NCI-H2107 (cell line): ENCODE measurements at regions not wholly inside any gene's neighbourhood (a gene's known extent, or its start where the extent isn't known, plus 50 kb on each side); places are given as distances from the start of the nearest gene placed in this dataset.

ENCODE experiments used
- DNase-seq: peaks from one replicate; lab custom pipeline; 2025; lab: John Stamatoyannopoulos, UW

- DNase-seq = no peak
Measured at GRCh38 chr10:10311966-10312365, 705.7 kb upstream of the CELF2 start.

- no peak for DNase-seq
Measured at GRCh38 chr10:10313149-10313835, 704.4 kb upstream of the CELF2 start.

GRCh38 chr10:10314626-10315025, 703.0 kb upstream of the CELF2 start:
- no peak for DNase-seq

GRCh38 chr10:10315989-10316388, 701.7 kb upstream of the CELF2 start:
- DNase-seq = no peak

GRCh38 chr10:10317151-10317550, 700.5 kb upstream of the CELF2 start:
- no peak for DNase-seq

GRCh38 chr10:10318856-10319255, 698.8 kb upstream of the CELF2 start:
- no peak for DNase-seq

- DNase-seq = no peak
Measured at GRCh38 chr10:10320956-10321355, 696.7 kb upstream of the CELF2 start.

- no peak for DNase-seq
Measured at GRCh38 chr10:10326116-10326515, 691.6 kb upstream of the CELF2 start.

- no peak for DNase-seq
Measured at GRCh38 chr10:10327934-10328333, 689.7 kb upstream of the CELF2 start.

- DNase-seq = no peak
Measured at GRCh38 chr10:10330418-10330817, 687.3 kb upstream of the CELF2 start.

GRCh38 chr10:10332786-10333185, 684.9 kb upstream of the CELF2 start:
- DNase-seq = no peak

GRCh38 chr10:10333622-10334021, 684.0 kb upstream of the CELF2 start:
- DNase-seq = no peak

GRCh38 chr10:10338339-10338738, 679.3 kb upstream of the CELF2 start:
- no peak for DNase-seq

GRCh38 chr10:10346390-10347150, 671.1 kb upstream of the CELF2 start:
- DNase-seq = no peak

- no peak for DNase-seq
Measured at GRCh38 chr10:10350050-10350449, 667.6 kb upstream of the CELF2 start.

GRCh38 chr10:10351451-10351850, 666.2 kb upstream of the CELF2 start:
- DNase-seq = no peak

GRCh38 chr10:10353326-10353868, 664.3 kb upstream of the CELF2 start:
- DNase-seq = no peak

GRCh38 chr10:10359263-10359662, 658.4 kb upstream of the CELF2 start:
- no peak for DNase-seq

GRCh38 chr10:10361301-10361885, 656.3 kb upstream of the CELF2 start:
- DNase-seq = no peak

- no peak for DNase-seq
Measured at GRCh38 chr10:10362800-10363199, 654.9 kb upstream of the CELF2 start.

- DNase-seq = no peak
Measured at GRCh38 chr10:10363217-10363616, 654.5 kb upstream of the CELF2 start.

GRCh38 chr10:10364902-10365301, 652.8 kb upstream of the CELF2 start:
- no peak for DNase-seq

- DNase-seq = no peak
Measured at GRCh38 chr10:10365676-10366075, 652.0 kb upstream of the CELF2 start.
